ENCODE measurements at regions not wholly inside any gene's neighbourhood (a gene's known extent, or its start where the extent isn't known, plus 50 kb on each side); places are given as distances from the start of the nearest gene placed in this dataset.

GRCh38 chr10:92756201-92757065 lies 66.7 kb downstream of the HHEX start:
- no peak overlapping the region for H3K4me3 ChIP-seq (ENCODE audit: low read length)
- DNase-seq (ENCODE audit: low read depth): no peak
- no peak for TF ChIP-seq CTCF (conservative IDR thresholded peaks at IDR 0.05; ENCODE audit: low read length)

- H3K4me3 ChIP-seq (ENCODE audit: low read length): no peak overlapping the region
- DNase-seq (ENCODE audit: low read depth): peak; percentile 70
- TF ChIP-seq CTCF (conservative IDR thresholded peaks at IDR 0.05; ENCODE audit: low read length): no peak
Observed at GRCh38 chr10:92757066-92757710, 67.4 kb downstream of the HHEX start.

DNA sequence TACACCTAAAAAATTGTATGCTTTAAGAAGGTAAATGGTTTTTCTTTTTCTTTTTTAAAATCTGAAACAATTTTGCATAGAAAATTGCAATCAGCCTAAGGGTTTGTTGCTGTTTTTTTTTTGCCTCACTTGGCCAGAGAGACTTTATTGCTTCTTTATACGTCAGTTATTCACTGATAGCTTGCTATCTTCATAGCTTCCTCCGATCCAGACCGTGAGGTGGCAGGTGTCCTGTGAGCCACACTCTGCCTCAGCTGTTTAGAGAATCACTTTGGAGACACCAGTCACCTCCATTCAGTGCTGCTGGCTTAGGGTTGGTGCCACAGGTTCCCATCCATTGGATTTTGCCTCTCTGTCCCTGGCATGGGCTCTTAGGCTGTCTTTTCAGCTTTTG lies 68.0 kb downstream of the HHEX start:
- TF ChIP-seq CTCF (conservative IDR thresholded peaks at IDR 0.05; ENCODE audit: low read length): no peak
- no peak for DNase-seq (ENCODE audit: low read depth)
- no peak overlapping the region for H3K4me3 ChIP-seq (ENCODE audit: low read length)

DNA sequence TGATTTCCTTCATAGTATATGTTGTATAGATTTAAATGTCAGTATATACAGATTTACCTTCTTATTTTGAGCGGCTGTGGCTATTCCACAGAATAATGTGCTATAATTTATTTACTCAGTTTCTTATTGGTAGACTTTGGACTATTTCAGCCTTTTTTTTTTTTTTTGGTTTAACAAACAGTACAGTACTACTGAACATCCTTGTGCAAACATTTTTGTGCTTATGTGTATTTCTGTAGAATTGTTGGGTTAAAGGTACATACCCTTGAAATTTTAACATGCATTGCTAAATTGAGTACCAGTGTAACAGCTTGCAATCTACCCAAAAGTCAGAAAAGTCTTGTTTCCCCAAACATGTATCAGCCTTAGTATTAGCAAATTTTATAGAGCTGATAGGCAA lies 68.8 kb downstream of the HHEX start:
- no peak for DNase-seq (ENCODE audit: low read depth)
- TF ChIP-seq CTCF (conservative IDR thresholded peaks at IDR 0.05; ENCODE audit: low read length): no peak
- H3K4me3 ChIP-seq (ENCODE audit: low read length): no peak overlapping the region

DNA sequence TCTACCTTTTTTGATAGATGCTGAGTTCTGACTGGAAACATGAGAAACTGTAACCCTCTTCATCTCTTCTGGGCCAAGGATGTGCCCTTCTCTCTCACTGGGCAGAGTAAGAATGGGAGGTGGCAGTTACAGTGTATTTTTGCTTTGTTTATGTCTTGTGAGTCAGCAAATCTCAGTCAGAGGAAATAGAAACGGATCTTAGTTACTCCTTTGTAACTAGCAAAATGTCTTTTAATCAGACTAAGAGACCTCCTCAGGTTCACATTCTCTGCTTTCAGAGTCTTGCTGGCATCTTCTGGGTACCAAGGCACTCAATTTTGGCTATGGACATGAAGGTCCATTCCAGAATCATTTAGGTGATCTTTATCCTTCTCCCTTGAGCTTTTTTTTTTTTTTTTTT lies 70.9 kb downstream of the HHEX start:
- H3K4me3 ChIP-seq (ENCODE audit: low read length): no peak overlapping the region
- DNase-seq (ENCODE audit: low read depth): peak; percentile 20
- TF ChIP-seq CTCF (conservative IDR thresholded peaks at IDR 0.05; ENCODE audit: low read length): no peak

DNA sequence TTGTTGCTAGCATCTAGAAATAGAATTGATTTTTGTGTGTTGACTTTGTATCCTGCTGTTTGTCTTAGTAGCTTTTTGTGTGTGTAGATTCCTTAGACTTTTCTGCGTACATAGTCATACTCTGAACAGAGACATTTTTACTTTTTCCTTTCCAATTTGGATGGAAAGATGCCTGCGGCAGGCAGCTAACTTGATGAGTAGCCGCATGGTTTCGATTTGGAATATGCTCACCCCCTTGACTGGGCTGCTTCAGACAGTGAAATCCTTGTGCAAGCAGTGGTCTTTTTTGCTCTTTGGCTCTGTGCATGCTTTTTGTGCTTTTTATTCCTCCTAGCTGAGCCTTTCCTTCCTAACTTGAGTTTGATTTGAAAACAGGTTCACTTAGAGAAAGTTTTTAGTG lies 71.8 kb downstream of the HHEX start:
- no peak overlapping the region for H3K4me3 ChIP-seq (ENCODE audit: low read length)
- no peak for TF ChIP-seq CTCF (conservative IDR thresholded peaks at IDR 0.05; ENCODE audit: low read length)
- peak; percentile 11 for DNase-seq (ENCODE audit: low read depth)

- no peak for TF ChIP-seq CTCF (conservative IDR thresholded peaks at IDR 0.05; ENCODE audit: low read length)
- no peak overlapping the region for H3K4me3 ChIP-seq (ENCODE audit: low read length)
- DNase-seq (ENCODE audit: low read depth): no peak
Observed at GRCh38 chr10:92763634-92764155, 73.9 kb downstream of the HHEX start.

All from AG10803 (cell line).